Psoas muscle (tissue), 7 donors: ENCODE measurements at regions not wholly inside any gene's neighbourhood (a gene's known extent, or its start where the extent isn't known, plus 50 kb on each side); places are given as distances from the start of the nearest gene placed in this dataset.

Experiments used
- ATAC-seq, 4 donors: fragments of 200-7000 bp; cut with Tn5 transposase; one replicate each; pipeline ENCODE4 v1.9.1; 2020; ENCODE audit warnings: moderate library complexity in 3 of 4, mild to moderate bottlenecking in 2 of 4
- DNase-seq, 2 donors: peaks; one replicate each; pipeline ENCODE4 v3.0.0-alpha.2; 2020
- H3K27ac ChIP-seq: fragments of 200-600 bp; one replicate; pipeline ENCODE4 v1.8.0; 2022
- H3K27me3 ChIP-seq, 3 donors: fragments of 200-600 bp in 1 of 3; one replicate each; pipeline versions ENCODE4 v1.6.1 to v1.8.0; 2013 to 2022; ENCODE audit warnings: low read length in 2 of 3, mild to moderate bottlenecking in 2 of 3, moderate library complexity in 1 of 3; ENCODE audit not compliant: insufficient read depth in 3 of 3
- H3K36me3 ChIP-seq, 2 donors: fragments of 200-600 bp in 1 of 2; one replicate each; pipeline versions ENCODE4 v1.6.1 to v1.8.0; 2013 to 2022; ENCODE audit warnings: low read depth in 1 of 2, mild to moderate bottlenecking in 1 of 2, moderate library complexity in 1 of 2; ENCODE audit not compliant: insufficient read depth in 1 of 2
- H3K4me1 ChIP-seq: fragments of 200-600 bp; one replicate; pipeline ENCODE4 v1.8.0; 2022
- H3K4me3 ChIP-seq: fragments of 200-600 bp; one replicate; pipeline ENCODE4 v1.8.0; 2022; ENCODE audit warnings: mild to moderate bottlenecking
- H3K9me3 ChIP-seq: fragments of 200-600 bp; one replicate; pipeline ENCODE4 v1.8.0; 2022
- WGBS, 3 donors: extraction: QIAGEN DNeasy Blood & Tissue Kit; methylation state at CpG; one replicate each; pipeline versions ENCODE4 v1.1.6 to v1.1.7; 2013; 5-methylcytosine and 5-hydroxymethylcytosine counted together
- intact Hi-C, 2 donors: fragments of 100-400 bp; cut with DNase I; formaldehyde crosslinking; loops; one replicate each; pipeline versions ENCODE4 v1.11.0 to v1.14.2; 2022
- TF ChIP-seq, protein P1 (sequence below): fragments of 200-600 bp; IDR thresholded peaks from one replicate; pipeline ENCODE4 v1.8.0; 2022; ENCODE audit warnings: antibody characterized with exemption
- donor health status: healthy with polysubstance abuse.
- donor health status: DM: no; HTN: no; CAD: no; lungs with moderate emphysema.
- donor health status: Bipolar disorder and iron deficiency.
- donor health status: healthy.
- donor health status: DM: yes; HTN: yes; CAD: no.
- donor health status: DM: no; HTN: no; CAD: no.
- donor health status: DM: yes; HTN: yes; CAD: no.

GRCh38 chr10:53396876-53397275, 624.3 kb upstream of the MBL2 start:
- DNase-seq (no peak), ATAC-seq (no peak)
- Histone ChIP-seq H3K4me3 (no peak overlapping the region), H3K36me3 (no peaks in the 10 kb centered on the region), H3K27ac (no peak overlapping the region), H3K27me3 (no peaks in the 10 kb centered on the region), H3K9me3 (no peaks in the 10 kb centered on the region), H3K4me1 (no peaks in the 10 kb centered on the region)
- TF ChIP-seq, protein P1, sequence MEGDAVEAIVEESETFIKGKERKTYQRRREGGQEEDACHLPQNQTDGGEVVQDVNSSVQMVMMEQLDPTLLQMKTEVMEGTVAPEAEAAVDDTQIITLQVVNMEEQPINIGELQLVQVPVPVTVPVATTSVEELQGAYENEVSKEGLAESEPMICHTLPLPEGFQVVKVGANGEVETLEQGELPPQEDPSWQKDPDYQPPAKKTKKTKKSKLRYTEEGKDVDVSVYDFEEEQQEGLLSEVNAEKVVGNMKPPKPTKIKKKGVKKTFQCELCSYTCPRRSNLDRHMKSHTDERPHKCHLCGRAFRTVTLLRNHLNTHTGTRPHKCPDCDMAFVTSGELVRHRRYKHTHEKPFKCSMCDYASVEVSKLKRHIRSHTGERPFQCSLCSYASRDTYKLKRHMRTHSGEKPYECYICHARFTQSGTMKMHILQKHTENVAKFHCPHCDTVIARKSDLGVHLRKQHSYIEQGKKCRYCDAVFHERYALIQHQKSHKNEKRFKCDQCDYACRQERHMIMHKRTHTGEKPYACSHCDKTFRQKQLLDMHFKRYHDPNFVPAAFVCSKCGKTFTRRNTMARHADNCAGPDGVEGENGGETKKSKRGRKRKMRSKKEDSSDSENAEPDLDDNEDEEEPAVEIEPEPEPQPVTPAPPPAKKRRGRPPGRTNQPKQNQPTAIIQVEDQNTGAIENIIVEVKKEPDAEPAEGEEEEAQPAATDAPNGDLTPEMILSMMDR = no peak
- 76 to 83% (median 80%) methylated on average over 2 of the region's 2 CpGs for WGBS, 3 donors
- intact Hi-C loops = no loop called here

DNA sequence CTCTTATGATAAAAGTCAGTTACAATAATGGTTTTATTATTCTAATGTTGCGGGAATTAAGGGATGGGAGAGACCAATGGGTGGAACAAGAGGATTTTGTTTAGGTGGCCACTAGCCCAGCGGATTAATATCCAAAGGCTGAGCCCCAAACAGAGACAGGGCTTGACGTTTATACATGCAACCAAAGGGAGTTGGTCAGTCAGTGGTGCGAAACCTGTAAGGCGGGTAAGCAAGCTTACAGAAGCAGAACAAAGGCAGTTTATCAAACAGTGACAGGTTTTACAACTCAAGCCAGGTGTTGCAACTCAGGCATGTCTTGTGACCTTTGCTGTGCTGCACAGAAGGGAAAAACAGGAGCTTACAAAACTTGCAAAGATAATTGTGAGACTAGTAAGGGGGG, 622.9 kb upstream of the MBL2 start:
- no peaks in the 10 kb centered on the region for H3K4me1 ChIP-seq
- no peak overlapping the region for H3K4me3 ChIP-seq
- intact Hi-C loops = no loop called here
- H3K36me3 ChIP-seq = no peaks in the 10 kb centered on the region
- TF ChIP-seq, protein P1 = no peak
- no peak overlapping the region for H3K27ac ChIP-seq
- no peaks in the 10 kb centered on the region for H3K27me3 ChIP-seq
- DNase-seq (no peak), ATAC-seq (no peak)
- whole genome bisulfite sequencing, 3 donors = 86 to 90% (median 86%) methylated on average over 5 of the region's 5 CpGs
- H3K9me3 ChIP-seq = no peaks in the 10 kb centered on the region

DNA sequence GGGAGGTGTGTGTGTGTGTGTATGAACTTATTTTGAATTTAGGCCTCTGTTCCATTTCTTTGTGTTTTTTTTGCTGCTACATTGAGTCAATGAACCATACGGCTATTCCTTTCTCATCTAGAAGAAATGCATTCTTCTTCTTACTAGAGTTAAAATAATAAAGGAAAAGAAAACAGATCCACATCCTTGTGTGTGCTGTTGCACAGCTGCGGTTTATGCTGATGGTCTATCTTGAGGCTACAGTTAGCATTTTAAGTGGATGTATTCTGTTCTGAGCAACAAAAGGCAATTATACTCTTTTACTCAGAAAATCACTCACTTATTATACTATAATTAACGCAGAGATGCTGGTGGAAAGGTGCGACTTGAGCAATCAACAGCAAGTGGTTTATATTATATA, 615.0 kb upstream of the MBL2 start:
- ATAC-seq = no peak
- TF ChIP-seq, protein P1 = no peak
- H3K4me1 ChIP-seq = no peaks in the 10 kb centered on the region
- no peaks in the 10 kb centered on the region for H3K36me3 ChIP-seq
- intact Hi-C loops = no loop called here
- no peaks in the 10 kb centered on the region for H3K9me3 ChIP-seq
- DNase-seq = no peak
- WGBS, 3 donors = 87 to 88% (median 87%) methylated on average over 4 of the region's 4 CpGs
- H3K4me3 ChIP-seq = no peak overlapping the region
- no peaks in the 10 kb centered on the region for H3K27me3 ChIP-seq
- H3K27ac ChIP-seq = no peak overlapping the region

- no peaks in the 10 kb centered on the region for H3K4me1 ChIP-seq
- ATAC-seq (no peak), DNase-seq (no peak)
- no peak overlapping the region for H3K4me3 ChIP-seq
- 74 to 78% (median 77%) methylated on average over 3 of the region's 3 CpGs for WGBS, 3 donors
- intact Hi-C loops = no loop called here
- H3K27me3 ChIP-seq = no peaks in the 10 kb centered on the region
- TF ChIP-seq, protein P1 = no peak
- no peaks in the 10 kb centered on the region for H3K9me3 ChIP-seq
- H3K27ac ChIP-seq = no peak overlapping the region
- no peaks in the 10 kb centered on the region for H3K36me3 ChIP-seq
Observed at GRCh38 chr10:53382543-53382942, 610.0 kb upstream of the MBL2 start.

DNA sequence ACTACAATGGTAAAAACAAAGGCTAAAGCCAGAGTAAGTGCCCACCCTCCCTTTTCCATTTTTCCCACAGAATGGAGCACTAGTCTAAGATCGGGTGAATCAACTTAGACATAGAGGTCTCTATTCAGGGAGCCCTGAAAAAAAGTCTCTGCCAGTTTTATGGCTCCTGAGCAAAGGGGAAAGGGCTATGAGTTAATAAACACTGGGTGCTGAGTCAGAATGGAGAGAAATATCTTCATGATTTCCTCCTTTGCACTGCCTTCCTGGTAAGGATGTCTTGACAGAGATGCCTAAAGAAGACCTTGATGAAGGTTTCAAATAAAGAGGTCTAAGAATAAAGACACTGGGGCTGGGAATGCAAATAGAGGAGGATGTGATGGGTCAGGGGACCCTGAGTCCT, 607.4 kb upstream of the MBL2 start:
- ATAC-seq (no peak), DNase-seq (no peak)
- intact Hi-C loops = no loop called here
- H3K4me3 ChIP-seq = no peak overlapping the region
- no peaks in the 10 kb centered on the region for H3K36me3 ChIP-seq
- 58 to 75% (median 64%) methylated on average over 1 of the region's 1 CpG for WGBS, 3 donors
- no peak overlapping the region for H3K27ac ChIP-seq
- no peaks in the 10 kb centered on the region for H3K27me3 ChIP-seq
- no peaks in the 10 kb centered on the region for H3K4me1 ChIP-seq
- TF ChIP-seq, protein P1 = no peak
- H3K9me3 ChIP-seq = no peaks in the 10 kb centered on the region
